ENCODE measurements at regions not wholly inside any gene's neighbourhood (a gene's known extent, or its start where the extent isn't known, plus 50 kb on each side); places are given as distances from the start of the nearest gene placed in this dataset.
"Not testable (repeated sequence)": the region's sequence is repeated elsewhere in the genome, so short reads cannot be mapped to it uniquely, and the experiment has no call there.

DNA sequence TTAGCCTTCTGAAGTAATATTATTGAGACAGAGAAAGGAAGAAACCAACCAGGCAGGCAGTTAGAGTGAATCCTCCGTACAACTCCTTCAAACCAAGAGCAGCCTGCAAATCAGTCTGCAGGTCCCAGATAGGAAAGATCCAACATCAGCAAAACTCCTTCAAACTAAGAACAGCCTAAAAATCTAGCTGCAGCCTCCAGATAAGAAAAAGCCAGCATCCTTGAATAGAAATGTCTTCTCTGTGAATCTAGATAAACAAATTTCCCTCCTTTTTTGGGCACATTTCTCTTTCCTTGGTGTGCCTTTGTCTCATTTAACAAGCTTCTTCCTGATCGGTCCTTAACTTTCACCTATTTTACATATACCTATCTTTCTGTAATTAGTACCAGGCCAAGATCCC lies 1004.6 kb upstream of the TMEFF2 start:
- no peak for DNase-seq (ENCODE audit: low read depth, low spot score)
- no TSS peak for BruUV-seq (replicated peaks)
- Histone ChIP-seq H2AFZ (ENCODE audit: control insufficient read depth, low read depth, low read length) (no peak overlapping the region), H3K4me3 (no peak overlapping the region), H3K4me1 (ENCODE audit: control insufficient read depth, insufficient read depth, low read length) (no peaks in the 10 kb centered on the region), H3K4me2 (ENCODE audit: control insufficient read depth, insufficient read depth) (no peak overlapping the region), H3K27me3 (replicated peaks in 1 of 2; ENCODE audit: control insufficient read depth in 2 of 2, insufficient read depth in 2 of 2, low read length in 1 of 2) (no peaks in the 10 kb centered on the region), H3K9ac (ENCODE audit: control insufficient read depth, insufficient read depth, low read length) (no peak overlapping the region), H3K27ac (ENCODE audit: control insufficient read depth, insufficient read depth) (no peak overlapping the region), H3K36me3 (ENCODE audit: control insufficient read depth in 2 of 2, insufficient read depth in 2 of 2, low read length in 1 of 2) (no peaks in the 10 kb centered on the region), H3K9me3 (replicated peaks; ENCODE audit: control insufficient read depth, insufficient read depth, low read length) (no peaks in the 10 kb centered on the region), H4K20me1 (ENCODE audit: control insufficient read depth, insufficient read depth) (no peaks in the 10 kb centered on the region), H3K79me2 (ENCODE audit: control insufficient read depth, insufficient read depth, low read length) (no peaks in the 10 kb centered on the region)
- in situ Hi-C loops (cut with MboI), result no loop called here
- POLR2A ChIA-PET, result no interaction called here
- no peak for FAIRE-seq
- CTCF ChIA-PET, result interaction anchor here (1.2 kb wide), 1 partner anchor 384 kb away, joined by 3 read pairs; no protein-coding TSS in a partner anchor
- SMC1A ChIA-PET (ENCODE audit: uncharacterized antibody, unreplicated experiment), result no interaction called here
- TF ChIP-seq, protein P1, sequence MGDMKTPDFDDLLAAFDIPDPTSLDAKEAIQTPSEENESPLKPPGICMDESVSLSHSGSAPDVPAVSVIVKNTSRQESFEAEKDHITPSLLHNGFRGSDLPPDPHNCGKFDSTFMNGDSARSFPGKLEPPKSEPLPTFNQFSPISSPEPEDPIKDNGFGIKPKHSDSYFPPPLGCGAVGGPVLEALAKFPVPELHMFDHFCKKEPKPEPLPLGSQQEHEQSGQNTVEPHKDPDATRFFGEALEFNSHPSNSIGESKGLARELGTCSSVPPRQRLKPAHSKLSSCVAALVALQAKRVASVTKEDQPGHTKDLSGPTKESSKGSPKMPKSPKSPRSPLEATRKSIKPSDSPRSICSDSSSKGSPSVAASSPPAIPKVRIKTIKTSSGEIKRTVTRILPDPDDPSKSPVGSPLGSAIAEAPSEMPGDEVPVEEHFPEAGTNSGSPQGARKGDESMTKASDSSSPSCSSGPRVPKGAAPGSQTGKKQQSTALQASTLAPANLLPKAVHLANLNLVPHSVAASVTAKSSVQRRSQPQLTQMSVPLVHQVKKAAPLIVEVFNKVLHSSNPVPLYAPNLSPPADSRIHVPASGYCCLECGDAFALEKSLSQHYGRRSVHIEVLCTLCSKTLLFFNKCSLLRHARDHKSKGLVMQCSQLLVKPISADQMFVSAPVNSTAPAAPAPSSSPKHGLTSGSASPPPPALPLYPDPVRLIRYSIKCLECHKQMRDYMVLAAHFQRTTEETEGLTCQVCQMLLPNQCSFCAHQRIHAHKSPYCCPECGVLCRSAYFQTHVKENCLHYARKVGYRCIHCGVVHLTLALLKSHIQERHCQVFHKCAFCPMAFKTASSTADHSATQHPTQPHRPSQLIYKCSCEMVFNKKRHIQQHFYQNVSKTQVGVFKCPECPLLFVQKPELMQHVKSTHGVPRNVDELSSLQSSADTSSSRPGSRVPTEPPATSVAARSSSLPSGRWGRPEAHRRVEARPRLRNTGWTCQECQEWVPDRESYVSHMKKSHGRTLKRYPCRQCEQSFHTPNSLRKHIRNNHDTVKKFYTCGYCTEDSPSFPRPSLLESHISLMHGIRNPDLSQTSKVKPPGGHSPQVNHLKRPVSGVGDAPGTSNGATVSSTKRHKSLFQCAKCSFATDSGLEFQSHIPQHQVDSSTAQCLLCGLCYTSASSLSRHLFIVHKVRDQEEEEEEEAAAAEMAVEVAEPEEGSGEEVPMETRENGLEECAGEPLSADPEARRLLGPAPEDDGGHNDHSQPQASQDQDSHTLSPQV (IDR thresholded peaks at IDR 0.05), result no peak
- no peak for ATAC-seq
- RAD21 ChIA-PET (ENCODE audit: unreplicated experiment), result no interaction called here
- 32% methylated on average over 2 of the region's 2 CpGs for WGBS (ENCODE audit: insufficient coverage, insufficient replicate concordance, low lambda C conversion rate, missing lambda C conversion rate)
- intact Hi-C loops (cut with micrococcal nuclease; ENCODE audit: unreplicated experiment), result no loop called here

DNA sequence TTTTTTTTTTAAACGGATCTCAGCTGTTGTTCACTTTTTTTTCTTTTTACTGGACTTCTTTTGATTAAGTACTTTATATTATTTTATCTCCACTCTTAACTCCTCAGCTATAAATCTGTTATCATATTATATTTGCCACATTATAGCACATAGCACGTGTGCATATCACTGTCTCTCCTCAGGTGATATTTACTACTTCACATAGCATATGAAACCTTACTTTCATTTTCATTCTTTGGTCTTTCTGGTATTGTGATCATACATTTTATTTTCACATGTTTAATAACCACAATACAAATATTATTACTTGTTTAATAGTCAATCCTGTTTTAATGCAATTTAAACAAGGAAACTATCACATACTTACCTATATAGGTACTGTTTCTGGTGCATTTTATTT lies 993.1 kb upstream of the TMEFF2 start:
- ATAC-seq (peak; percentile 66; the same call in 2 of the 3 replicates), FAIRE-seq (no peak), DNase-seq (ENCODE audit: low read depth, low spot score) (no peak)
- no peaks in the 10 kb centered on the region for H3K79me2 ChIP-seq (ENCODE audit: control insufficient read depth, insufficient read depth, low read length)
- in situ Hi-C loops (cut with MboI), result no loop called here
- H3K4me2 ChIP-seq (ENCODE audit: control insufficient read depth, insufficient read depth), result no peak overlapping the region
- no peak overlapping the region; the same call in 1 of the 2 replicates for H2AFZ ChIP-seq (ENCODE audit: control insufficient read depth, low read depth, low read length)
- no peaks in the 10 kb centered on the region for H3K27me3 ChIP-seq (replicated peaks in 1 of 2; ENCODE audit: control insufficient read depth in 2 of 2, insufficient read depth in 2 of 2, low read length in 1 of 2)
- SMC1A ChIA-PET (ENCODE audit: uncharacterized antibody, unreplicated experiment), result interaction anchor here (0.6 to 0.8 kb wide), 2 partner anchors 269 to 397 kb away, joined by 3 read pairs; no protein-coding TSS in a partner anchor
- POLR2A ChIA-PET, result no interaction called here
- H4K20me1 ChIP-seq (ENCODE audit: control insufficient read depth, insufficient read depth), result no peaks in the 10 kb centered on the region
- CTCF ChIA-PET, result interaction anchor here (0.8 kb wide), 1 partner anchor 31 kb away, joined by 3 read pairs; no protein-coding TSS in a partner anchor
- H3K9ac ChIP-seq (ENCODE audit: control insufficient read depth, insufficient read depth, low read length), result no peak overlapping the region
- 2% methylated on average over 2 of the region's 2 CpGs for WGBS (ENCODE audit: insufficient coverage, insufficient replicate concordance, low lambda C conversion rate, missing lambda C conversion rate)
- RAD21 ChIA-PET (ENCODE audit: unreplicated experiment), result no interaction called here
- H3K9me3 ChIP-seq (replicated peaks; ENCODE audit: control insufficient read depth, insufficient read depth, low read length), result no peaks in the 10 kb centered on the region
- no peak overlapping the region for H3K27ac ChIP-seq (ENCODE audit: control insufficient read depth, insufficient read depth)
- H3K4me1 ChIP-seq (ENCODE audit: control insufficient read depth, insufficient read depth, low read length), result no peaks in the 10 kb centered on the region
- no peaks in the 10 kb centered on the region for H3K36me3 ChIP-seq (ENCODE audit: control insufficient read depth in 2 of 2, insufficient read depth in 2 of 2, low read length in 1 of 2)
- intact Hi-C loops (cut with micrococcal nuclease; ENCODE audit: unreplicated experiment), result no loop called here
- no peak overlapping the region for H3K4me3 ChIP-seq
- BruUV-seq (replicated peaks), result no TSS peak
- TF ChIP-seq BHLHE40 (IDR thresholded peaks at IDR 0.05; ENCODE audit: borderline replicate concordance in 1 of 2, low read depth in 2 of 2, low read length in 1 of 2) (peak in 1 of 2 experiments; percentile 25; a peak in 2 of 4 replicates), ZNF384 (IDR thresholded peaks at IDR 0.05; ENCODE audit: borderline replicate concordance, low read depth, low read length) (no peak)

DNA sequence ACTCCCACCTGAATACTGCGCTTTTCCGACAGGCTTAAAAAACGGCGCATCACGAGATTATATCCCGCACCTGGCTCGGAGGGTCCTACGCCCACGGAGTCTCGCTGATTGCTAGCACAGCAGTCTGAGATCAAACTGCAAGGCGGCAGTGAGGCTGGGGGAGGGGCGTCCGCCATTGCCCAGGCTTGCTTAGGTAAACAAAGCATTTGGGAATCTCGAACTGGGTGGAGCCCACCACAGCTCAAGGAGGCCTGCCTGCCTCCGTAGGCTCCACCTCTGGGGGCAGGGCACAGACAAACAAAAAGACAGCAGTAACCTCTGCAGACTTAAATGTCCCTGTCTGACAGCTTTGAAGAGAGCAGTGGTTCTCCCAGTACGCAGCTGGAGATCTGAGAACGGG lies 976.2 kb upstream of the TMEFF2 start:
- H3K36me3 ChIP-seq (ENCODE audit: control insufficient read depth in 2 of 2, insufficient read depth in 2 of 2, low read length in 1 of 2); intact Hi-C loops (cut with micrococcal nuclease; ENCODE audit: unreplicated experiment); BruUV-seq (replicated peaks): not testable (repeated sequence)

More for the DNA sequence above, 976.2 kb upstream of the TMEFF2 start:
- CTCF ChIA-PET; in situ Hi-C loops (cut with MboI); H2AFZ ChIP-seq (ENCODE audit: control insufficient read depth, low read depth, low read length); H3K27me3 ChIP-seq (replicated peaks in 1 of 2; ENCODE audit: control insufficient read depth in 2 of 2, insufficient read depth in 2 of 2, low read length in 1 of 2); H3K9ac ChIP-seq (ENCODE audit: control insufficient read depth, insufficient read depth, low read length); POLR2A ChIA-PET; RAD21 ChIA-PET (ENCODE audit: unreplicated experiment); H3K4me3 ChIP-seq; ATAC-seq; H4K20me1 ChIP-seq (ENCODE audit: control insufficient read depth, insufficient read depth); H3K9me3 ChIP-seq (replicated peaks; ENCODE audit: control insufficient read depth, insufficient read depth, low read length); SMC1A ChIA-PET (ENCODE audit: uncharacterized antibody, unreplicated experiment); H3K79me2 ChIP-seq (ENCODE audit: control insufficient read depth, insufficient read depth, low read length); H3K4me1 ChIP-seq (ENCODE audit: control insufficient read depth, insufficient read depth, low read length); DNase-seq (ENCODE audit: low read depth, low spot score); FAIRE-seq; H3K27ac ChIP-seq (ENCODE audit: control insufficient read depth, insufficient read depth); H3K4me2 ChIP-seq (ENCODE audit: control insufficient read depth, insufficient read depth): not testable (repeated sequence)
- 25% methylated on average over 5 of the region's 17 CpGs for WGBS (ENCODE audit: insufficient coverage, insufficient replicate concordance, low lambda C conversion rate, missing lambda C conversion rate)

Data from GM12878 (cell line).